Osteoblast (primary cell): ENCODE measurements at regions not wholly inside any gene's neighbourhood (a gene's known extent, or its start where the extent isn't known, plus 50 kb on each side); places are given as distances from the start of the nearest gene placed in this dataset.

Source experiments
- DNase-seq: peaks from one replicate; pipeline ENCODE4 v3.0.0; 2011; ENCODE audit warnings: low spot score, mixed read lengths; ENCODE audit not compliant: insufficient read length; ENCODE audit errors: missing footprints
- H2AFZ ChIP-seq: 2 replicates; pipeline ENCODE4 v1.6.0; 2011; ENCODE audit warnings: mild to moderate bottlenecking, low read length
- H3K27ac ChIP-seq: 2 replicates; pipeline ENCODE4 v1.5.1; 2011; ENCODE audit warnings: mild to moderate bottlenecking, low read depth, low read length, moderate library complexity
- H3K27me3 ChIP-seq: 2 replicates; pipeline ENCODE4 v1.6.0; 2012; ENCODE audit warnings: mild to moderate bottlenecking, control low read depth, inconsistent platforms, low read length, moderate library complexity; ENCODE audit not compliant: insufficient read depth
- H3K36me3 ChIP-seq: 2 replicates; pipeline ENCODE4 v1.5.1; 2011; ENCODE audit warnings: mild to moderate bottlenecking, low read length, control low read depth, moderate library complexity; ENCODE audit not compliant: insufficient read depth
- H3K4me1 ChIP-seq: 2 replicates; pipeline ENCODE4 v1.5.1; 2011; ENCODE audit warnings: mild to moderate bottlenecking, low read length, control low read depth, moderate library complexity; ENCODE audit not compliant: insufficient read depth
- H3K4me2 ChIP-seq: 2 replicates; pipeline ENCODE4 v1.6.0; 2011; ENCODE audit warnings: mild to moderate bottlenecking, low read length; ENCODE audit not compliant: insufficient read depth
- H3K4me3 ChIP-seq: fragments of 200-600 bp; sonication (generic); 3 replicates; pipeline ENCODE4 v1.5.1; 2012; ENCODE audit warnings: mild to moderate bottlenecking, low read length, inconsistent platforms; ENCODE audit not compliant: insufficient read depth
- H3K79me2 ChIP-seq: 2 replicates; pipeline ENCODE4 v1.6.0; 2012; ENCODE audit warnings: mild to moderate bottlenecking, low read length, control low read depth, inconsistent platforms; ENCODE audit not compliant: insufficient read depth
- H3K9me3 ChIP-seq: 2 replicates; pipeline ENCODE4 v1.5.1; 2011; ENCODE audit warnings: low read depth, low read length, control low read depth
- H4K20me1 ChIP-seq: 2 replicates; pipeline ENCODE4 v1.6.0; 2012; ENCODE audit warnings: mild to moderate bottlenecking, low read length, control low read depth; ENCODE audit not compliant: insufficient read depth
- CTCF ChIP-seq: IDR thresholded peaks from 2 replicates; pipeline ENCODE4 v1.5.1; 2011; ENCODE audit warnings: mild to moderate bottlenecking, low read depth, low read length, moderate library complexity; ENCODE audit errors: extremely low read depth

GRCh38 chr5:23014266-23014665 lies 161.1 kb upstream of the CDH12 start:
- Histone ChIP-seq H3K36me3 (no peaks in the 10 kb centered on the region), H2AFZ (no peak overlapping the region), H3K9me3 (peaks cover 2% of the 10 kb centered on the region), H3K4me2 (no peak overlapping the region), H3K27me3 (no peaks in the 10 kb centered on the region), H3K27ac (no peak overlapping the region), H4K20me1 (no peaks in the 10 kb centered on the region), H3K4me1 (no peaks in the 10 kb centered on the region), H3K4me3 (no peak overlapping the region), H3K79me2 (no peaks in the 10 kb centered on the region)
- no peak for DNase-seq
- no peak for TF ChIP-seq CTCF

GRCh38 chr5:23013395-23013998 lies 160.4 kb upstream of the CDH12 start:
- Histone ChIP-seq H3K9me3 (peaks cover 2% of the 10 kb centered on the region), H4K20me1 (no peaks in the 10 kb centered on the region), H3K79me2 (no peaks in the 10 kb centered on the region), H3K4me2 (no peak overlapping the region), H3K27ac (no peak overlapping the region), H3K27me3 (no peaks in the 10 kb centered on the region), H3K36me3 (no peaks in the 10 kb centered on the region), H3K4me1 (no peaks in the 10 kb centered on the region), H2AFZ (no peak overlapping the region), H3K4me3 (no peak overlapping the region)
- TF ChIP-seq CTCF: no peak
- no peak for DNase-seq

GRCh38 chr5:23012842-23013241 lies 159.7 kb upstream of the CDH12 start:
- no peak for DNase-seq
- Histone ChIP-seq H4K20me1 (no peaks in the 10 kb centered on the region), H3K9me3 (peaks cover 2% of the 10 kb centered on the region), H3K4me2 (no peak overlapping the region), H3K36me3 (no peaks in the 10 kb centered on the region), H3K27me3 (no peaks in the 10 kb centered on the region), H3K4me1 (no peaks in the 10 kb centered on the region), H3K4me3 (no peak overlapping the region), H3K79me2 (no peaks in the 10 kb centered on the region), H3K27ac (no peak overlapping the region), H2AFZ (no peak overlapping the region)
- no peak for TF ChIP-seq CTCF

- Histone ChIP-seq H3K9me3 (peaks cover 4% of the 10 kb centered on the region), H4K20me1 (no peaks in the 10 kb centered on the region), H2AFZ (no peak overlapping the region), H3K36me3 (no peaks in the 10 kb centered on the region), H3K4me2 (no peak overlapping the region), H3K27me3 (no peaks in the 10 kb centered on the region), H3K79me2 (no peaks in the 10 kb centered on the region), H3K4me3 (no peak overlapping the region), H3K4me1 (no peaks in the 10 kb centered on the region), H3K27ac (no peak overlapping the region)
- DNase-seq: no peak
- TF ChIP-seq CTCF: no peak
Measured at GRCh38 chr5:23007762-23008161, 154.6 kb upstream of the CDH12 start.
